Nephron progenitor cell (in vitro differentiated cells): ENCODE measurements at regions not wholly inside any gene's neighbourhood (a gene's known extent, or its start where the extent isn't known, plus 50 kb on each side); places are given as distances from the start of the nearest gene placed in this dataset.

Experiments used
- DNase-seq: peaks from one replicate; pipeline ENCODE4 v3.0.0; 2021
- H3K27ac Mint-ChIP-seq: 2 replicates; pipeline ENCODE4 v1.8.0; 2021; ENCODE audit warnings: mild to moderate bottlenecking, moderate library complexity, mixed read lengths
- H3K27me3 Mint-ChIP-seq: 2 replicates; pipeline ENCODE4 v1.8.0; 2021; ENCODE audit warnings: mild to moderate bottlenecking, low read depth, mixed read lengths; ENCODE audit not compliant: poor library complexity
- H3K36me3 Mint-ChIP-seq: 2 replicates; pipeline ENCODE4 v1.8.0; 2021; ENCODE audit warnings: low read depth, mixed read lengths
- H3K4me1 Mint-ChIP-seq: 2 replicates; pipeline ENCODE4 v1.8.0; 2021; ENCODE audit warnings: mixed read lengths
- H3K4me3 Mint-ChIP-seq: 2 replicates; pipeline ENCODE4 v1.8.0; 2021; ENCODE audit warnings: mild to moderate bottlenecking, moderate library complexity, mixed read lengths
- H3K9me3 Mint-ChIP-seq: 2 replicates; pipeline ENCODE4 v1.8.0; 2021; ENCODE audit warnings: mild to moderate bottlenecking, moderate library complexity, mixed read lengths
- TF ChIP-seq, protein P1 (sequence below): fragments of 200-600 bp; sonication (generic); IDR thresholded peaks from 2 replicates; pipeline ENCODE4 v1.5.0; 2021; ENCODE audit warnings: antibody characterized with exemption

- H3K4me3 Mint-ChIP-seq = no peak overlapping the region
- H3K27me3 Mint-ChIP-seq = peaks cover 39% of the 10 kb centered on the region
- H3K36me3 Mint-ChIP-seq = no peaks in the 10 kb centered on the region
- TF ChIP-seq, protein P1, sequence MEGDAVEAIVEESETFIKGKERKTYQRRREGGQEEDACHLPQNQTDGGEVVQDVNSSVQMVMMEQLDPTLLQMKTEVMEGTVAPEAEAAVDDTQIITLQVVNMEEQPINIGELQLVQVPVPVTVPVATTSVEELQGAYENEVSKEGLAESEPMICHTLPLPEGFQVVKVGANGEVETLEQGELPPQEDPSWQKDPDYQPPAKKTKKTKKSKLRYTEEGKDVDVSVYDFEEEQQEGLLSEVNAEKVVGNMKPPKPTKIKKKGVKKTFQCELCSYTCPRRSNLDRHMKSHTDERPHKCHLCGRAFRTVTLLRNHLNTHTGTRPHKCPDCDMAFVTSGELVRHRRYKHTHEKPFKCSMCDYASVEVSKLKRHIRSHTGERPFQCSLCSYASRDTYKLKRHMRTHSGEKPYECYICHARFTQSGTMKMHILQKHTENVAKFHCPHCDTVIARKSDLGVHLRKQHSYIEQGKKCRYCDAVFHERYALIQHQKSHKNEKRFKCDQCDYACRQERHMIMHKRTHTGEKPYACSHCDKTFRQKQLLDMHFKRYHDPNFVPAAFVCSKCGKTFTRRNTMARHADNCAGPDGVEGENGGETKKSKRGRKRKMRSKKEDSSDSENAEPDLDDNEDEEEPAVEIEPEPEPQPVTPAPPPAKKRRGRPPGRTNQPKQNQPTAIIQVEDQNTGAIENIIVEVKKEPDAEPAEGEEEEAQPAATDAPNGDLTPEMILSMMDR = no peak
- peaks cover 12% of the 10 kb centered on the region for H3K4me1 Mint-ChIP-seq
- H3K27ac Mint-ChIP-seq = no peak overlapping the region
- no peak for DNase-seq
- no peaks in the 10 kb centered on the region for H3K9me3 Mint-ChIP-seq
Measured at GRCh38 chr6:799769-800168, 106.8 kb upstream of the EXOC2 start.

DNA sequence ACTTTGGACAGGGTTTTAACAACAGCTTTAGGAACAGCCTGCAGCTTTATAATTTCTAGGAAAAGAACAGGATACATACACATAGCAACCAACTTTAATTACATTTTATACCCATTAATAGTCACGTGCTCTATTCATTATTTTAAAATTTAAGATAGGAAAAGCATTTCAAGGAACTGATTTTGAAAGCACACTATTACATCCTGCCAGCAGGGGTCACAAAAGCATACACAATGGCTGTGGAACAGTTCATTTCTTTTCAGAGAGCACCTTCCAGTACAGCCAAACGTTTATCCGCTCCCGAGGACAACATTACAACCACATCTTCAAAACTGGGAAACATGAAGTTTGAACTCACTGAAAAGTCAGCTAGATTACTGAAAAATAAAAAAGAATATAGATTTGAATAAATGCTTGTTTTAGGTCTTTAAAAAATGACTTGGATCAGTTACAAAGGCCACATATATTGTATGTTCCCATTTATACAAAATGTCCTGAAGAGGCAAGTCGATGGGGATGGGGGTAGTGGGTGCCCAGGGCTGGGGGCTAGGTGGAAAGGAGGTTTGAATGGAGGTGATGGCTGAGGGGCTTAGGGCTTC lies 104.6 kb upstream of the EXOC2 start:
- DNase-seq = peak; percentile 49
- H3K4me3 Mint-ChIP-seq = no peak overlapping the region
- H3K27me3 Mint-ChIP-seq = peaks cover 30% of the 10 kb centered on the region
- H3K27ac Mint-ChIP-seq = no peak overlapping the region
- no peaks in the 10 kb centered on the region for H3K36me3 Mint-ChIP-seq
- H3K9me3 Mint-ChIP-seq = no peaks in the 10 kb centered on the region
- H3K4me1 Mint-ChIP-seq = peaks cover 12% of the 10 kb centered on the region
- TF ChIP-seq, protein P1 = peak; percentile 81

GRCh38 chr6:795046-795685 lies 102.2 kb upstream of the EXOC2 start:
- Mint-ChIP-seq H3K27ac (no peak overlapping the region), H3K4me1 (peaks cover 12% of the 10 kb centered on the region), H3K4me3 (no peak overlapping the region), H3K27me3 (peaks cover 26% of the 10 kb centered on the region), H3K9me3 (no peaks in the 10 kb centered on the region), H3K36me3 (no peaks in the 10 kb centered on the region)
- no peak for DNase-seq
- TF ChIP-seq, protein P1 = no peak

- Mint-ChIP-seq H3K27ac (no peak overlapping the region), H3K27me3 (peaks cover 20% of the 10 kb centered on the region), H3K4me1 (peaks cover 12% of the 10 kb centered on the region), H3K9me3 (no peaks in the 10 kb centered on the region), H3K36me3 (no peaks in the 10 kb centered on the region), H3K4me3 (no peak overlapping the region)
- no peak for DNase-seq
- TF ChIP-seq, protein P1 = no peak
Measured at GRCh38 chr6:793261-793660, 100.3 kb upstream of the EXOC2 start.

GRCh38 chr6:792662-793061 lies 99.7 kb upstream of the EXOC2 start:
- Mint-ChIP-seq H3K4me3 (no peak overlapping the region), H3K4me1 (peaks cover 12% of the 10 kb centered on the region), H3K36me3 (no peaks in the 10 kb centered on the region), H3K27me3 (peaks cover 14% of the 10 kb centered on the region), H3K9me3 (no peaks in the 10 kb centered on the region), H3K27ac (no peak overlapping the region)
- no peak for DNase-seq
- TF ChIP-seq, protein P1 = no peak

DNA sequence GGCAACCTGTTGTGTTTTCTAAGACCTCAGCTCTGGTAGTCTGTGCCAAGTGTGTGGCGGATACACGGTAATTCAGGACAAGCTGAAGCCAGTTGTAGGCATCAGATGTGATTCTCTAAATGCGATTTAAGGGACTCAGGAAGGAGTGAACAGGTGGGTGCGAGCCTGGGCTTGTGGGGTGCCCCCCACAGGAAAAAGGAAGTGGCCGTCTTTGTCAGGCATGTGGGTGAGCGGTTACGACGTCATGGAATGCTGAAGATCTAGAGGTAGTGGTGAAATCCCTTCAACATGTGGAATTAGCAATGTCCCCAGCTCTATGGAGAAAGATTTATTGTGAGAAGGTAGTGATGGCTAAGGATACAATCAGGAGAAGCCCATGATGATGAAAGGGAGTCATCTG lies 95.1 kb upstream of the EXOC2 start:
- DNase-seq = no peak
- Mint-ChIP-seq H3K9me3 (no peaks in the 10 kb centered on the region), H3K4me1 (no peaks in the 10 kb centered on the region), H3K27me3 (peaks cover 6% of the 10 kb centered on the region), H3K4me3 (no peak overlapping the region), H3K27ac (no peak overlapping the region), H3K36me3 (no peaks in the 10 kb centered on the region)
- TF ChIP-seq, protein P1 = no peak
